G401 (cell line): ENCODE measurements at regions not wholly inside any gene's neighbourhood (a gene's known extent, or its start where the extent isn't known, plus 50 kb on each side); places are given as distances from the start of the nearest gene placed in this dataset.

Experiments
- DNase-seq: peaks from one replicate; pipeline ENCODE4 v3.0.0-alpha.2; 2015; ENCODE audit warnings: low spot score
- in situ Hi-C: cut with HindIII; loops from 2 replicates; pipeline ENCODE4 v1.10.0; 2016; ENCODE audit warnings: low sequenced_read_pairs, mixed read lengths

GRCh38 chr15:35720019-35720418 lies 174.1 kb upstream of the DPH6 start:
- DNase-seq = no peak
- in situ Hi-C loops = no loop called here

DNA sequence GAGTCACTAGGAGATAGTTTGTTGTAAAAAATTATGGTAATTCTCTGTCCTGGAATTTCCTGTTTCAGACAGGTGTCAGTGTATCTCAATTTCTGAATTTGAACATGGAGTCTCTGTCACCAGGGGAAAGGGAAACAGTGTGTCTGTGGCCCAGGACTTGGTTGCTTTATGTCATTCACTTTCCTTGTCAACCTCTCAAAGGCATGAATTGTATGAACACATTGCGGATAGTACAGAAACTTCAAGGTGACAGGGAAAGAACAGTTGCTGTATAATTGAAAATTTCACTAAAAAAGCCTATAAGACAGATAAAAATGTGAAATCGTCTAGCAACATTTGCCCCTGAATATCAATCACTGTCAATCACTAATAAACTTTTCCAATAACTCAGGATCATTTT lies 175.0 kb upstream of the DPH6 start:
- DNase-seq = no peak
- in situ Hi-C loops = no loop called here

DNA sequence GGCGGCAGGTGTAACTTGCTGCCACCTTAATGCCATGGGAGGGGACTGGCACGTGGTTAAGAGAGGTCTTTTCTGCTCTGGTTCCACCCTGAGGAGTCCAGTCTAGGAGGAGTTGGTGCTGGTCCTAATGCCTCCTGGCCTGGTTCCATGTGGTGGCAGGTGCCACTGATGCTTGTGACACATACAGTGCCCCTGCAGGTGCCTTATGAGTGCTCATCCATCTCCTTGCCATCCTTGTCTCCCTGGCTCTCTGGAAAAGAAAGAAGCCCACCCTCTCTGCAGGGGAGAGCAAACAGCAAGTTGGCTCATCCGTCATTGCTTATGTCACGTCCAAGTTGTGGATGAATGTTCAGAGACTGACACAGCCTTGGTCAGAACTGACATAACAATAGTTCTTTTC lies 175.8 kb upstream of the DPH6 start:
- in situ Hi-C loops = no loop called here
- DNase-seq = no peak

DNA sequence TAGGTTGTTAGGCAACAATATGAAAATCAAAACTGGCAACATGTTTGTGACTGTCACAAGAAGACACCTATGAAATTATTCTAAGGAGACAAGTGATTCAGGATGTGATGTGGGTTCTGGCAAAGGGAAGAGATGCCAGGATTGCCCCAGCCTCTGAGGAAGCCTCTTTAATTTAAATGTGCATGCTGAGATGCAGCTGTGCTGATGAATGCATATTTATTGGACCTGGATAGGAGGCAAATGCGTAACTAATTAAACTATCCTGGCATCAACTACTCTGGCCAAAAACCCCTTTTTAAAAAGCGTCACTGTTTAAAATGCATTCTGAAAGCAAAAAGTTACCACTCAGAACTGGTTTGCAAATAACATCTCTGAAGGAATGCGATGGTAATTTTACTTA lies 176.5 kb upstream of the DPH6 start:
- in situ Hi-C loops = no loop called here
- DNase-seq = no peak

GRCh38 chr15:35723120-35723847 lies 177.3 kb upstream of the DPH6 start:
- DNase-seq = no peak
- in situ Hi-C loops = no loop called here

DNA sequence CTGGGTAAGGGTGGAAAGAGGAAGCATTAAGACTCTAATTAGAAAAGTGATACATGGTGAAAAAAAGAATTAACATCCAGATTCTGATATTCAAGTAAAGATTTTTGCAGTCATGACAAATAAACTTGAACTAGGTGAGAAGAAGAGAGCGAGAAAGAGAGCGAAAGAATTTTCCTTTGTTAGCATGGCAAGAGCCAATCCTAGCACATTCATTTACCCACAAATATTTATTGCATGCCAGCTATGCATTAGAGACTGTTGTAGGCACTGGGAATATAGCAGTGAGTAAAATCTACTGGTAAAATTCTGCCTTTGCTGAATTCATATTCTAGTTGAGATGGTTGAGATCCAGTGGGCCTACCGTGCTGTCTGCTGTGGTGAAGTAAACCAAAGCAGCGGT lies 177.9 kb upstream of the DPH6 start:
- DNase-seq = no peak
- in situ Hi-C loops = no loop called here

GRCh38 chr15:35724626-35725025 lies 178.7 kb upstream of the DPH6 start:
- no peak for DNase-seq
- in situ Hi-C loops = no loop called here

- DNase-seq = no peak
- in situ Hi-C loops = no loop called here
Measured at GRCh38 chr15:35725353-35725752, 179.4 kb upstream of the DPH6 start.

- in situ Hi-C loops = no loop called here
Measured at GRCh38 chr15:35727627-35728026, 181.7 kb upstream of the DPH6 start.

GRCh38 chr15:35728219-35728940 lies 182.4 kb upstream of the DPH6 start:
- in situ Hi-C loops = no loop called here
- no peak for DNase-seq

More at GRCh38 chr15:35727627-35728026, 181.7 kb upstream of the DPH6 start:
- DNase-seq = no peak

- in situ Hi-C loops = no loop called here
- DNase-seq = no peak
Measured at GRCh38 chr15:35736150-35736549, 190.2 kb upstream of the DPH6 start.

- in situ Hi-C loops = no loop called here
- DNase-seq = no peak
Measured at GRCh38 chr15:35737441-35737840, 191.5 kb upstream of the DPH6 start.

GRCh38 chr15:35738370-35738769 lies 192.4 kb upstream of the DPH6 start:
- in situ Hi-C loops = no loop called here
- DNase-seq = no peak

GRCh38 chr15:35740761-35741160 lies 194.8 kb upstream of the DPH6 start:
- no peak for DNase-seq

DNA sequence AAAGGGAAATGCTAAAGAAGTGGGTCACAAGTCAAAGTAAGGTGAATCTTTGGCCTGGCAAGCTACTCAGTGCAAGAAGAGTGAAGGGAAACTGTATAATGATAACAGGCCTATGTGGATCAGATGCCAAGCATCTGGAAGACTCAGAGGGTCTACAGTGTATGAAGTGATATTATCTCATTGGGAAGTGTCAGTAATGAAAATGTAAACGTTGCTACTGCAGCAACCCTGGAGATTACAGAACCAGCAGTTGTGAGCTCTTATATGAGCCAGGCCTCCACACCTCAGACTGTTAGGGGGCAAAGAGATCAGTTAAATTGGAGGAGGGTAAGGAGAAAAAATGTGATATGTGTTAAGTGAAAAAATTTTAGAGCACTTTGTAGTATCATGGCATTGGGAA lies 195.4 kb upstream of the DPH6 start:
- in situ Hi-C loops = no loop called here
- no peak for DNase-seq

More at GRCh38 chr15:35740761-35741160, 194.8 kb upstream of the DPH6 start:
- in situ Hi-C loops = no loop called here

DNA sequence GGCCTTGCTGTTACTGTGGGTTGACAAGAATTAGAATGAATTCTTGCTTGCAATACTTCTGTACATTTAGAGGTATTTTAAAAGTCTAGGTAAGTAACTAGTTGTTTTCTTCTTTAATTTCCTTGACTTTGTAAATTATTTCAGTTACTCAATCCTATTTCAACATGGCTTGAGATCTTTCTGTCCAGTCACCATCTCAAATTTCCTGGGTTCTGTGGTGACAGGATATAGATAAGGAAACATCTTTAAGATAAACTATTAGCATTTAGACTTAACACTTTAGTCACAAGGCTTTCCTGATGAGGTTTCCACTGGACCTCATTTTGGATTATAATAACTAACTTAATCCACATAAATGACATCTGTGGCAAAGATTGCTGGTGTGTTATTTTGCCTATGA lies 195.9 kb upstream of the DPH6 start:
- in situ Hi-C loops = no loop called here
- no peak for DNase-seq

DNA sequence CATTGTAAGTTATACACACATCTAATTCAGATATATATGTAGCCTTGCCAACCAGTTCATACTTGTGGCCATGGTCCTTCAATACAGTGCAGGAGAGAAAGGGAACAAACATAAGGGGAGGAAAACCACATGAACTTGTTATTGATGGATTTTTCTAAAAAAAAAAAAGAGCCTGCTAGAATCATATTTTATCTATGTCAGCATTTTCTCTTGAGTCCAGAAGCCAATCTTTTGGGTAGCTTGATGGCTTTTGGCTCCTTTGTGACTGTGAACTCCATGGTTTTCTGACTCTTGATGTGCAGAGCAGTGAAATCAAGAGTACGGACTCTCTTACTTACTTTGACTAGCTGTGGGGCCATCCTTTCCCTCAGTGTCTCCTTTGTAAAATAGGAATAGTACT lies 197.4 kb upstream of the DPH6 start:
- in situ Hi-C loops = no loop called here
- DNase-seq = no peak

GRCh38 chr15:35746121-35746520 lies 200.2 kb upstream of the DPH6 start:
- no peak for DNase-seq
- in situ Hi-C loops = no loop called here

DNA sequence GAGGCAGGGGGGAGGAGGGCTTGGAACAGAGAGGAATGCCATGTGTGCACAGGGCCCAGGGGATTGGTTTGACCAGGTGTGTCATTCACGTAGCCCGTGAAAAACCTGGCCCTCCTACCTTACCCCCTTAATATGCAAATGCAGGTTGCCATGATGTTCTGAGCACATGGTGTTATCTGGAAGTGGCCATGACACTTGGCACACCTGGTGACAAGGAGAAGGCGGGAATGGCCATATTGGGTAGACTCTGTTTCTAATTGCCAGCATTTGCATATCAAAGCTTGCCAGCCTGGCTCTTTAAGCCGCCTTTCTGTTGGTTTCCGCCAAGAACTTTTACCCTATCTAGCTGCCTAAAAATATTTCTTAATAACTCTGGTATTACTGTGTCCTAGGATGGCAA lies 202.1 kb upstream of the DPH6 start:
- DNase-seq = no peak
- in situ Hi-C loops = no loop called here

DNA sequence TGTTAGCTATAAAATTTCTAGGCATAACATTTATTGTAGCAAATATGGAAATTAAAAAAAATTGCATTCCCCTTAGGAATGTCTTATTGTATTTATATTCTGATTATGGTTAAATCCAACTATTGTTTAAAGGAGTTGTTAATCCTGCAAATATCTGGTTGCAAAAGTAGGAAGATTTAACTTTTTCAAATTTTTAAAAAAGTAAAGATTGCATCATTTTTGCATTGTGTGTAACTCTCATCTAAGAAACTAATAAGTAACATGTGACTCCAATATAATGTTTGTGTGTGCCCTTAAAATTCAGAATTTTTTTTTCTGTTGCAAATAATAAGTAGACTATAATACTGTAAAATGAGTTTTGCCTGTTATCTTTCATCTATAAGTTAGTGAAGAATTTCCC lies 204.1 kb upstream of the DPH6 start:
- in situ Hi-C loops = no loop called here
- no peak for DNase-seq
